Stomach (tissue), 8 donors: ENCODE measurements at regions not wholly inside any gene's neighbourhood (a gene's known extent, or its start where the extent isn't known, plus 50 kb on each side); places are given as distances from the start of the nearest gene placed in this dataset.

Experiments used
- DNase-seq, 2 donors: peaks; one replicate each; pipeline versions ENCODE4 v3.0.0 to v3.0.0-alpha.2; 2013 to 2019
- H3K27ac ChIP-seq, 5 donors: fragments of 200-600 bp in 4 of 5; sonication (generic) in 4 of 5; one replicate each; pipeline ENCODE4 v1.5.1; 2013 to 2019; ENCODE audit warnings: mild to moderate bottlenecking in 1 of 5, moderate library complexity in 1 of 5
- H3K27me3 ChIP-seq, 3 donors: fragments of 200-600 bp; sonication (generic); one replicate each; pipeline ENCODE4 v1.5.1; 2017 to 2019; ENCODE audit warnings: mixed run types in 1 of 3
- H3K36me3 ChIP-seq, 4 donors: fragments of 200-600 bp; sonication (generic); 1 replicate in 3 of 4; 2 replicates in 1 of 4; pipeline ENCODE4 v1.5.1; 2016 to 2019
- H3K4me1 ChIP-seq, 4 donors: fragments of 200-600 bp; sonication (generic); one replicate each; pipeline ENCODE4 v1.5.1; 2016 to 2019
- H3K4me3 ChIP-seq, 4 donors: fragments of 200-600 bp; sonication (generic) in 3 of 4; one replicate each; pipeline ENCODE4 v1.5.1; 2016 to 2019; ENCODE audit warnings: mild to moderate bottlenecking in 1 of 4
- H3K9me3 ChIP-seq, 4 donors: fragments of 200-600 bp; sonication (generic); one replicate each; pipeline ENCODE4 v1.5.1; 2016 to 2019
- CTCF ChIP-seq, 7 experiments: fragments of 450-650 bp in 4 of 7; fragments of 200-600 bp in 3 of 7; sonication (generic) in 3 of 7; IDR thresholded peaks; one replicate each; pipeline ENCODE4 v1.5.1; 2016 to 2019; ENCODE audit warnings: antibody characterized with exemption in 7 of 7, control low read depth in 2 of 7, mild to moderate bottlenecking in 1 of 7
- EP300 ChIP-seq: sonication (generic); formaldehyde crosslinking; IDR thresholded peaks from one replicate; pipeline ENCODE4 v1.6.1; 2017; ENCODE audit warnings: antibody characterized with exemption
- POLR2A ChIP-seq, 4 donors: fragments of 450-650 bp; IDR thresholded peaks; one replicate each; pipeline ENCODE4 v1.6.1; 2016; ENCODE audit warnings: antibody characterized with exemption in 4 of 4, control low read depth in 2 of 4, mild to moderate bottlenecking in 1 of 4, moderate library complexity in 1 of 4
- POLR2AphosphoS5 ChIP-seq, 3 donors: sonication (generic); formaldehyde crosslinking; IDR thresholded peaks; one replicate each; pipeline ENCODE4 v1.6.1; 2016; ENCODE audit warnings: antibody characterized with exemption in 3 of 3
- WGBS, 5 donors: extraction: QIAGEN DNeasy Blood & Tissue Kit in 3 of 5; methylation state at CpG; one replicate each; pipeline versions ENCODE4 v1.1.5 to v1.1.7; 2013 to 2018; 5-methylcytosine and 5-hydroxymethylcytosine counted together
- intact Hi-C: fragments of 100-400 bp; cut with DNase I; formaldehyde crosslinking; loops from one replicate; pipeline ENCODE4 v1.15.1; 2023; ENCODE audit warnings: low total_unique reads
- donor health status: healthy with polysubstance abuse.
- donor health status: Bipolar disorder and iron deficiency.
- donor health status: healthy.

- TF ChIP-seq EP300 (no peak), CTCF (IDR thresholded peaks at IDR 0.05) (no peak), POLR2A (IDR thresholded peaks at IDR 0.05) (no peak), POLR2AphosphoS5 (IDR thresholded peaks at IDR 0.05) (no peak)
- Histone ChIP-seq H3K27ac (no peak overlapping the region), H3K36me3 (no peaks in the 10 kb centered on the region), H3K27me3 (no peaks in the 10 kb centered on the region), H3K4me3 (no peak overlapping the region), H3K9me3 (no peaks in the 10 kb centered on the region), H3K4me1 (no peaks in the 10 kb centered on the region)
- intact Hi-C loops = no loop called here
- DNase-seq = peak in 1 of 2 donors; percentile 22
- WGBS, 5 donors = 88 to 91% (median 90%) methylated on average over 13 of the region's 13 CpGs
Measured at GRCh38 chr7:84492098-84493034, 297.8 kb upstream of the SEMA3A start.

DNA sequence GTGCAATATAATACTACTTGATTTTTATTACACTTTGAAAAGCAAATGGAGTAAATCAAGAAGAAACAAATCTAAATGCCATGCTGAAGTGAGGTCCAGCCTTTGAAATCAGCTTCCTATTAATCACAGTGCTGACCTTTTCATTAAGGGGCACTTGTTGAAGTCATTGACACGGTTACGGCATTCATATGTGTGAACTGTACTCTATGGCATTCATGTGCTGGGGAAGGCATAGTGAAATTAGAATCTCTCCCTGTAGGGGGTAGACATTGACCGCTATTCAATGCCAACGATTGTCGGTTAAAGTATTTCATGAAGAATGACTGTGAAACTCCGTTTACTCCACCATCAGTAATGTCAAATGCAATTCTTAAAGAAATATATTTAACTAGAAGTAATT, 296.1 kb upstream of the SEMA3A start:
- no peak for DNase-seq
- Histone ChIP-seq H3K9me3 (no peaks in the 10 kb centered on the region), H3K4me1 (no peaks in the 10 kb centered on the region), H3K4me3 (no peak overlapping the region), H3K27me3 (no peaks in the 10 kb centered on the region), H3K27ac (no peak overlapping the region), H3K36me3 (no peaks in the 10 kb centered on the region)
- intact Hi-C loops = no loop called here
- TF ChIP-seq CTCF (IDR thresholded peaks at IDR 0.05) = no peak
- no peak for TF ChIP-seq POLR2AphosphoS5 (IDR thresholded peaks at IDR 0.05)
- no peak for TF ChIP-seq EP300
- no peak for TF ChIP-seq POLR2A (IDR thresholded peaks at IDR 0.05)
- 82 to 95% (median 89%) methylated on average over 6 of the region's 6 CpGs for WGBS, 5 donors

DNA sequence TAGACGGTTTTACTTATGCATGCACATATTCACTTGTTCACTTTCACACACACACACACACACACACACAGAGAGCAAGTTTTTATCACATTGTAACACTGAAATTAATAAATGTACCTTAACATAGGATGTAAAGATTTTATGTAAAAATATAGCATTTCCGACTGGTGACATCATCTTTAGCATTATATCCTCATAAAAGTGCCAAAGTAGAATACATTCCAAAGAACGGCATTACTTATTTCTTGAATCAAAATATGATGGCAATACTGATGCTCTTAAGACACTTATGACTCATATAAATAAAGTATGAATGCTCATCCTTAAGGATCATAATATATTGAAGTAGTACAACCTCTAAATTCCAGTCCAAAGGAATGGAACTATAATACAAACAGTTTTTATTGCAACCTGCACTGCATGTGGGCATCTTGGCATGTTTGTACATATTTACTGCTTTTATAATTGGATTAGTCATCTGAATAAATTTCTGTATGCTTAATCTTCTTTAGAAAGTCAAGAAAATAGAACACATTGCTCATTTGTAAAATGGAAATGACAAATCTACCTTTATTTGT, 290.0 kb upstream of the SEMA3A start:
- Histone ChIP-seq H3K27me3 (no peaks in the 10 kb centered on the region), H3K9me3 (no peaks in the 10 kb centered on the region), H3K36me3 (no peaks in the 10 kb centered on the region), H3K4me1 (peaks cover 0 to 7% (median 0%) of the 10 kb centered on the region in 4 donors), H3K27ac (no peak overlapping the region), H3K4me3 (no peak overlapping the region)
- whole genome bisulfite sequencing, 5 donors = 88 to 98% (median 91%) methylated on average over 3 of the region's 3 CpGs
- TF ChIP-seq POLR2AphosphoS5 (IDR thresholded peaks at IDR 0.05) = no peak
- no peak for TF ChIP-seq EP300
- no peak for TF ChIP-seq POLR2A (IDR thresholded peaks at IDR 0.05)
- no peak for TF ChIP-seq CTCF (IDR thresholded peaks at IDR 0.05)
- intact Hi-C loops = no loop called here
- no peak for DNase-seq

DNA sequence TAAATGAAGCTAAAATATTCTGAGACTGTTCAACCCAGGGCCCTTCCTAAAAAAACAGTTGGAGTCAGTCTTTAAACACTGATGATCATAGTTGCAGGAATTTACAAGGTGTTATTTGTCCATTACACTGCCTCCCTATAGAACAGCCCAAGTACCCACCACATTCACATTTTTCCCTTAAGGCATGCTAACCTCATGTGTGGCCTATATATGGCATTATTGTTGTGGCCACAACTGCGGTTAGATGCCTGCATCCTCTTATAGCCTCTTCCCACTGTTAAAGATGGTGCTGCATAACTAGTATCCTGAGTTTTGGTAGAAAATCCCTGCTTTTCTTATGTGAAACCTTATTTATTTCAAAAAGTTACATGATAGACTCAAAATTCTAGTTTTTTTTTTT, 287.9 kb upstream of the SEMA3A start:
- 83 to 100% (median 93%) methylated on average over 1 of the region's 1 CpG for WGBS, 5 donors
- peaks cover 0 to 7% (median 0%) of the 10 kb centered on the region in 4 donors for H3K4me1 ChIP-seq
- H3K36me3 ChIP-seq = no peaks in the 10 kb centered on the region
- intact Hi-C loops = no loop called here
- H3K27me3 ChIP-seq = no peaks in the 10 kb centered on the region
- H3K4me3 ChIP-seq = no peak overlapping the region
- TF ChIP-seq POLR2AphosphoS5 (IDR thresholded peaks at IDR 0.05) (no peak), POLR2A (IDR thresholded peaks at IDR 0.05) (no peak), EP300 (no peak), CTCF (IDR thresholded peaks at IDR 0.05) (no peak)
- H3K9me3 ChIP-seq = no peaks in the 10 kb centered on the region
- H3K27ac ChIP-seq = no peak overlapping the region
- no peak for DNase-seq
